Neural progenitor cell (in vitro differentiated cells): ENCODE measurements at regions not wholly inside any gene's neighbourhood (a gene's known extent, or its start where the extent isn't known, plus 50 kb on each side); places are given as distances from the start of the nearest gene placed in this dataset.

Experiments
- EZH2 ChIP-seq: fragments of 200-600 bp; sonication (generic); IDR thresholded peaks from 2 replicates; pipeline ENCODE4 v1.6.1; 2017; ENCODE audit warnings: antibody characterized with exemption, mild to moderate bottlenecking, moderate library complexity
- EZH2phosphoT487 ChIP-seq: fragments of 200-600 bp; sonication (generic); IDR thresholded peaks from 2 replicates; pipeline ENCODE4 v1.6.1; 2017; ENCODE audit warnings: antibody characterized with exemption
- TF ChIP-seq, protein P1 (sequence below): fragments of 200-600 bp; sonication (generic); IDR thresholded peaks from 2 replicates; pipeline ENCODE4 v1.5.1; 2017; ENCODE audit warnings: antibody characterized with exemption, mild to moderate bottlenecking

DNA sequence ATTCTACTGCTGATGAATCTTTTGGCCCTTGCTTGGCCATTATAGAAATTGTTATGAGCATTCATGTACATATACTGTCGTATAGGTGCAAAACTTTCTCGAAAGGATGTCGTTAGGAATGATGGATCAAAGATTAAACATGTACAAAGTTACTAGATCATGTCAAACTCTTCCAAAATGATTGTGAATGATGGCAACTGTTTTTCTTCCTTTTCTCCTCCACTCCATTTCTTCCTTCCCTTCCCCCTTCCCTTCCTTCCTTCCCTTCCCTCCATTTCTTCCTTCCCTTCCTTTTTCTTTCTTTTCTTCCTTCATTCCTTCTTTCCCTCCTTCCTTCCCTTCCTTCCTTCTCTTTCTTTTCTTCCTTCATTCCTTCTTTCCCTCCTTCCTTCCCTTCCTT lies 973.9 kb downstream of the CDH11 start:
- TF ChIP-seq, protein P1, sequence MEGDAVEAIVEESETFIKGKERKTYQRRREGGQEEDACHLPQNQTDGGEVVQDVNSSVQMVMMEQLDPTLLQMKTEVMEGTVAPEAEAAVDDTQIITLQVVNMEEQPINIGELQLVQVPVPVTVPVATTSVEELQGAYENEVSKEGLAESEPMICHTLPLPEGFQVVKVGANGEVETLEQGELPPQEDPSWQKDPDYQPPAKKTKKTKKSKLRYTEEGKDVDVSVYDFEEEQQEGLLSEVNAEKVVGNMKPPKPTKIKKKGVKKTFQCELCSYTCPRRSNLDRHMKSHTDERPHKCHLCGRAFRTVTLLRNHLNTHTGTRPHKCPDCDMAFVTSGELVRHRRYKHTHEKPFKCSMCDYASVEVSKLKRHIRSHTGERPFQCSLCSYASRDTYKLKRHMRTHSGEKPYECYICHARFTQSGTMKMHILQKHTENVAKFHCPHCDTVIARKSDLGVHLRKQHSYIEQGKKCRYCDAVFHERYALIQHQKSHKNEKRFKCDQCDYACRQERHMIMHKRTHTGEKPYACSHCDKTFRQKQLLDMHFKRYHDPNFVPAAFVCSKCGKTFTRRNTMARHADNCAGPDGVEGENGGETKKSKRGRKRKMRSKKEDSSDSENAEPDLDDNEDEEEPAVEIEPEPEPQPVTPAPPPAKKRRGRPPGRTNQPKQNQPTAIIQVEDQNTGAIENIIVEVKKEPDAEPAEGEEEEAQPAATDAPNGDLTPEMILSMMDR = no peak
- TF ChIP-seq EZH2phosphoT487 (no peak), EZH2 (no peak)
